Activated CD4-positive, alpha-beta T cell treated with anti-CD3 and anti-CD28 coated beads, Interleukin-2, amount 50 U/mL, for 24 hours (primary cell): ENCODE measurements at regions not wholly inside any gene's neighbourhood (a gene's known extent, or its start where the extent isn't known, plus 50 kb on each side); places are given as distances from the start of the nearest gene placed in this dataset.

Experiments used
- DNase-seq, 2 donors: peaks; one replicate each; pipeline ENCODE4 v3.0.0-alpha.2; 2020; ENCODE audit warnings: low read depth in 1 of 2, low spot score in 1 of 2

- no peak for DNase-seq
Measured at GRCh38 chr10:128280271-128280670, 154.0 kb upstream of the MKI67 start.

- DNase-seq = no peak
Measured at GRCh38 chr10:128281343-128281742, 155.1 kb upstream of the MKI67 start.

- no peak for DNase-seq
Measured at GRCh38 chr10:128281861-128282260, 155.6 kb upstream of the MKI67 start.

- DNase-seq = no peak
Measured at GRCh38 chr10:128286141-128286761, 160.0 kb upstream of the MKI67 start.

- DNase-seq = no peak
Measured at GRCh38 chr10:128286762-128287500, 160.7 kb upstream of the MKI67 start.

- DNase-seq = no peak
Measured at GRCh38 chr10:128287921-128288320, 161.7 kb upstream of the MKI67 start.

- no peak for DNase-seq
Measured at GRCh38 chr10:128289621-128290020, 163.4 kb upstream of the MKI67 start.

GRCh38 chr10:128295003-128295402, 168.8 kb upstream of the MKI67 start:
- DNase-seq = no peak

- DNase-seq = no peak
Measured at GRCh38 chr10:128296253-128297007, 170.2 kb upstream of the MKI67 start.

- DNase-seq = no peak
Measured at GRCh38 chr10:128297709-128298378, 171.6 kb upstream of the MKI67 start.

GRCh38 chr10:128298587-128298986, 172.4 kb upstream of the MKI67 start:
- DNase-seq = no peak

GRCh38 chr10:128300290-128300824, 174.1 kb upstream of the MKI67 start:
- no peak for DNase-seq

GRCh38 chr10:128301051-128301450, 174.8 kb upstream of the MKI67 start:
- no peak for DNase-seq

GRCh38 chr10:128302808-128303207, 176.6 kb upstream of the MKI67 start:
- no peak for DNase-seq

GRCh38 chr10:128304271-128304670, 178.0 kb upstream of the MKI67 start:
- DNase-seq = no peak

GRCh38 chr10:128305601-128306345, 179.6 kb upstream of the MKI67 start:
- DNase-seq = no peak

GRCh38 chr10:128306535-128306934, 180.3 kb upstream of the MKI67 start:
- DNase-seq = no peak

- DNase-seq = no peak
Measured at GRCh38 chr10:128306966-128307365, 180.7 kb upstream of the MKI67 start.

- DNase-seq = no peak
Measured at GRCh38 chr10:128307820-128308219, 181.6 kb upstream of the MKI67 start.

GRCh38 chr10:128310971-128311658, 184.9 kb upstream of the MKI67 start:
- no peak for DNase-seq
